Heart left ventricle (tissue), 16 donors: ENCODE measurements at regions not wholly inside any gene's neighbourhood (a gene's known extent, or its start where the extent isn't known, plus 50 kb on each side); places are given as distances from the start of the nearest gene placed in this dataset.

Experiments
- ATAC-seq, 4 donors: fragments of 200-7000 bp; cut with Tn5 transposase; one replicate each; pipeline ENCODE4 v1.9.1; 2020 to 2022; ENCODE audit warnings: moderate library complexity in 4 of 4, mild to moderate bottlenecking in 3 of 4, moderate number of reproducible peaks in 1 of 4
- DNase-seq, 5 donors: peaks; one replicate each; pipeline ENCODE4 v3.0.0-alpha.2; 2020
- H3K27ac ChIP-seq, 12 donors: fragments of 200-600 bp; sonication (generic) in 4 of 12; one replicate each; pipeline versions ENCODE4 v1.5.0 to v1.8.0; 2016 to 2022; ENCODE audit warnings: mild to moderate bottlenecking in 2 of 12
- H3K27me3 ChIP-seq, 9 donors: fragments of 200-600 bp; sonication (generic) in 2 of 9; one replicate each; pipeline versions ENCODE4 v1.5.1 to v1.8.0; 2016 to 2022; ENCODE audit warnings: mild to moderate bottlenecking in 3 of 9
- H3K36me3 ChIP-seq, 9 donors: fragments of 200-600 bp; sonication (generic) in 2 of 9; one replicate each; pipeline versions ENCODE4 v1.5.0 to v1.8.0; 2018 to 2022; ENCODE audit warnings: mild to moderate bottlenecking in 2 of 9
- H3K4me1 ChIP-seq, 12 donors: fragments of 200-600 bp; sonication (generic) in 4 of 12; one replicate each; pipeline versions ENCODE4 v1.5.0 to v1.8.0; 2016 to 2022; ENCODE audit warnings: mild to moderate bottlenecking in 3 of 12
- H3K4me3 ChIP-seq, 12 donors: fragments of 200-600 bp; sonication (generic) in 4 of 12; one replicate each; pipeline versions ENCODE4 v1.5.0 to v1.8.0; 2017 to 2022; ENCODE audit warnings: mild to moderate bottlenecking in 9 of 12, moderate library complexity in 4 of 12
- H3K9me3 ChIP-seq, 12 donors: fragments of 200-600 bp; sonication (generic) in 4 of 12; one replicate each; pipeline versions ENCODE4 v1.5.0 to v1.8.0; 2016 to 2022; ENCODE audit warnings: mild to moderate bottlenecking in 1 of 12
- CTCF ChIP-seq, 12 donors: fragments of 200-600 bp; sonication (generic) in 4 of 12; IDR thresholded peaks; one replicate each; pipeline versions ENCODE4 v1.5.0 to v1.8.0; 2018 to 2022; ENCODE audit warnings: antibody characterized with exemption in 12 of 12, mild to moderate bottlenecking in 5 of 12
- POLR2A ChIP-seq, 2 donors: fragments of 450-650 bp; IDR thresholded peaks; one replicate each; pipeline ENCODE4 v1.6.1; 2017; ENCODE audit warnings: antibody characterized with exemption in 2 of 2, mild to moderate bottlenecking in 2 of 2, moderate library complexity in 2 of 2
- WGBS, 4 donors: extraction: QIAGEN DNeasy Blood & Tissue Kit in 2 of 4; methylation state at CpG; one replicate each; pipeline versions ENCODE4 v1.1.5 to v1.1.7; 2013 to 2018; 5-methylcytosine and 5-hydroxymethylcytosine counted together
- intact Hi-C, 10 donors: fragments of 100-400 bp; cut with DNase I; formaldehyde crosslinking; loops; one replicate each; pipeline versions ENCODE4 v1.11.1 to v1.14.2; 2022
- donor health status: ischemic (EF 13 %, LVEDD 7.1; RV severe dilation, severe dysfunction).
- donor health status: healthy with polysubstance abuse.
- donor health status: DM: no; HTN: yes; CAD: no.
- donor health status: DM: no; HTN: no; CAD: no.
- donor health status: ischemic (EF 25% LVEDD 6.9; RV normal size, moderate dysfunction).
- donor health status: ischemic (EF 25% LVEDD 5.7; RV mildly dilated, moderate dysfunction).
- donor health status: healthy.
- donor health status: DM: yes; HTN: yes; CAD: no.
- donor health status: ischemic (EF 35%, LVEDD 5.7; RV mildly dilated, moderate dysfunction).
- donor health status: nonischemic (EF 11% LVEDD 7.7; RV severe dilation, severe dysfunction).
- donor health status: DM: yes; HTN: yes; CAD: no.
- donor health status: PGD.
- donor health status: ischemic (EF 29% LVEDD 5.4; RV normal size, mild dysfunction).
- donor health status: nonischemic (EF 23%, LVEDD 6.1; RV moderate dilation, normal function).

DNA sequence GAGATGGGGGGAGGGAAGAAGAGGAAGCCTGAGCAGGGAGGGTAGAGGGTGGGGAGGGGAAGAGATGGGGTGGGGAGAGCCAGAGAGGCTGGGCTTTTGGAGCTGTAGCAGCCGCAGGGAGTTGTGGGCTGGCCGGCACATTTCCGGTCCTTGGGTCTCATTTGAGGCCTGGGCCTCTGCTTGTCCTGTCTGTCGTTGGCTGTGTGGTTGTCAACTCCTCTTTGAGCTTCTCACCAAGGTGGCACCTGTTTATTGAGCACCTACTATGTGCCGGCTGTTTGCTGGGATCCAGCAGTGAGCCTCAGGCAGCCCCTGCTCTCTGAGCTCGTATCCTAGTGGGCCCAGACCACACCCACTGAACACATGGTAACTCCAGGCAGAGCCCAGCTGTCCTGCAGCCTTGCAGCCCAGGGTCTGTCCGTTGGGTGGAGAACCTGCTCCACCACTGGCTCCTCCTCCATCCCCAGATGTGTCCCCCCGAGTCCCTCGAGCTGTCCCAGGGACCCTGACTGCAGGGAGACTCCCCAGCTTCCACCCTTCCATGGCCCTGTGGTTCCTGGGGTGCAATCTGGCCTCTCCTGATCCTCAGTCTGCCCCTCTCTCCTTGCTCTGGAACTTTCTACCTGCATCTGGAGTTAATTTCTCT is 164.9 kb downstream of the IRF8 start:
- no peaks in the 10 kb centered on the region for H3K9me3 ChIP-seq
- H3K4me3 ChIP-seq = no peak overlapping the region
- H3K27me3 ChIP-seq = peaks cover 0 to 30% (median 0%) of the 10 kb centered on the region in 9 donors
- 72 to 86% (median 81%) methylated on average over 8 to 9 of the region's 9 CpGs for WGBS, 4 donors
- peak overlapping the region in 1 of 12 donors; percentile 34 for H3K27ac ChIP-seq
- peaks cover 0 to 36% (median 16%) of the 10 kb centered on the region in 12 donors for H3K4me1 ChIP-seq
- TF ChIP-seq CTCF (IDR thresholded peaks at IDR 0.05) (no peak), POLR2A (IDR thresholded peaks at IDR 0.05) (no peak)
- ATAC-seq (no peak), DNase-seq (no peak)
- H3K36me3 ChIP-seq = no peaks in the 10 kb centered on the region
- intact Hi-C loops = no loop called here

- DNase-seq = no peak
- Histone ChIP-seq H3K27me3 (peaks cover 0 to 35% (median 0%) of the 10 kb centered on the region in 9 donors), H3K9me3 (no peaks in the 10 kb centered on the region), H3K36me3 (no peaks in the 10 kb centered on the region), H3K4me1 (peaks cover 0 to 30% (median 16%) of the 10 kb centered on the region in 12 donors), H3K4me3 (no peak overlapping the region), H3K27ac (peak overlapping the region in 1 of 12 donors; percentile 34)
- TF ChIP-seq CTCF (IDR thresholded peaks at IDR 0.05) = no peak
- TF ChIP-seq POLR2A (IDR thresholded peaks at IDR 0.05) = no peak
- 90 to 95% (median 93%) methylated on average over 11 of the region's 11 CpGs for WGBS, 4 donors
- intact Hi-C loops = no loop called here
- ATAC-seq = no peak
These were observed 165.7 kb downstream of the IRF8 start for GRCh38 chr16:86064431-86065250.

DNA sequence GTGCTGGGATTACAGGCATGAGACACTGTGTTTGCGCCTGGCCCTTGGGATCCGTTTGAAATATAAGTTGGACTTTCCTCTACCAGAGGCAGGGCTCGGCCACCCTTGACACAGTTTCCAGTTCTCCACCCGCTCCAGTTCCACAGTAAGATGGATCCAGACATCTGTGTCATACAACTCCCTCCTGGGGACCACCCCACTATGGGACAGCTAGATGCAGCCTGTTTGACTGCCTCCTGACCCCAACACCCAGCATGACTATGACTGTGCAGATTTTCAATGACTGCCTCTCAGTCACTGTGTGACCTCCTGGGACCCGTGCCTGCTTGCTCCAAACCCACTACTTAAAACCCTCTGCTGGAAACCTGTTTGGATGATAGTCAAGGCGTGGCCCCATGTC is 166.7 kb downstream of the IRF8 start:
- Histone ChIP-seq H3K27me3 (peaks cover 0 to 39% (median 0%) of the 10 kb centered on the region in 9 donors), H3K27ac (no peak overlapping the region), H3K9me3 (no peaks in the 10 kb centered on the region), H3K4me1 (peaks cover 0 to 21% (median 8%) of the 10 kb centered on the region in 12 donors), H3K4me3 (no peak overlapping the region), H3K36me3 (no peaks in the 10 kb centered on the region)
- 84 to 89% (median 88%) methylated on average over 6 of the region's 6 CpGs for WGBS, 4 donors
- ATAC-seq (no peak), DNase-seq (no peak)
- intact Hi-C loops = no loop called here
- TF ChIP-seq POLR2A (IDR thresholded peaks at IDR 0.05) = no peak
- TF ChIP-seq CTCF (IDR thresholded peaks at IDR 0.05) = no peak

- Histone ChIP-seq H3K4me1 (peaks cover 0 to 11% (median 2%) of the 10 kb centered on the region in 12 donors), H3K4me3 (no peak overlapping the region), H3K9me3 (no peaks in the 10 kb centered on the region), H3K36me3 (no peaks in the 10 kb centered on the region), H3K27me3 (peaks cover 0 to 43% (median 2%) of the 10 kb centered on the region in 9 donors), H3K27ac (no peak overlapping the region)
- ATAC-seq (no peak), DNase-seq (no peak)
- TF ChIP-seq POLR2A (IDR thresholded peaks at IDR 0.05) (no peak), CTCF (IDR thresholded peaks at IDR 0.05) (no peak)
- WGBS, 4 donors = 81 to 88% (median 83%) methylated on average over 17 of the region's 17 CpGs
- intact Hi-C loops = no loop called here
These were observed 167.8 kb downstream of the IRF8 start for GRCh38 chr16:86066811-86067210.
